ENCODE measurements at regions not wholly inside any gene's neighbourhood (a gene's known extent, or its start where the extent isn't known, plus 50 kb on each side); places are given as distances from the start of the nearest gene placed in this dataset.

DNA sequence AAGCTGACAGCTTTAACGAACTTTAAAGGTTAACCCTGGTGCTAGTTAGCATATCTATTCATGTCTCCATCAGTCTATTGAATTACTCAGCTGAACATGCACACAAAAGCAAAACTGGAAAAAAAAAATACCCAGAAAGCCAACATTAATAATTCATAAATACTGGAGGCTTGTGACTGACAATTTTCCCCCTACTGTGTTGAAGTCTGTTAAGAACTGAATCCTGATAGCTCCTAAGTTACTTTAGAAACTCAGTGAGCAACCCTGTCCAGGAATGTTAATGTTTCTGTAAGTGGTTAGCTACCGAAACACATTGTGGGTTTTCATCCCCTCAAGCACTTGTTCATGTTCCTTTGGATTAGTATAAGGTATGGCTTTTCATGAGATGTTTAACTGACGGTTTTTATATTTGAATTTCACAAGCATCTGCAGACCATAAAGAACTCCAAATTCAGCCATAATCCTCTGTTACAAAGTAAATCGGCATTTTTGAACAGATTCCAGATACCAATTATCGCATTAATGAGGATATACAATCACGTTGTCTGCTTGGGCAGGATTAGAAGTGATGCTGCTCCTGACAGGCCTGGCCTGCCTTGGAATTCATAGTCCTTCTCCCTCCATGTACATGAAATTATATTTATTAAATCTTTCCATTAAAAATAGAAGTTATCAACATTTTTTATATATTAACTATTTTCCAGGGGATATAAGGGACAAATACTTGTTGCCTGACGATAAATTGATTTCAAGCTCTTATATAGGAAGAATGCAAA lies 331.2 kb downstream of the TLE4 start:
- Histone ChIP-seq H3K36me3 (ENCODE audit: control insufficient read depth, low read length) (no peaks in the 10 kb centered on the region), H4K20me1 (ENCODE audit: control insufficient read depth, insufficient read depth, low read depth, low read length) (no peaks in the 10 kb centered on the region), H3K9me2 (replicated peaks; ENCODE audit: control insufficient read depth, low read length) (no peaks in the 10 kb centered on the region), H3K27me3 (ENCODE audit: control insufficient read depth, low read length) (no peaks in the 10 kb centered on the region), H3K4me3 (ENCODE audit: low read length) (no peak overlapping the region), H3K79me2 (ENCODE audit: control insufficient read depth, low read length) (no peaks in the 10 kb centered on the region), H3F3A (ENCODE audit: control insufficient read depth, insufficient read depth) (no peaks in the 10 kb centered on the region), H3K9me3 (ENCODE audit: control insufficient read depth, insufficient read depth, low read length) (no peaks in the 10 kb centered on the region), H3K4me1 (ENCODE audit: control insufficient read depth, low read length) (no peaks in the 10 kb centered on the region), H3K4me2 (ENCODE audit: low read length) (no peak overlapping the region), H3K27ac (ENCODE audit: low read depth, low read length) (no peak overlapping the region)
- no peak for TF ChIP-seq EZH2phosphoT487 (IDR thresholded peaks at IDR 0.05; ENCODE audit: borderline replicate concordance, low read length)

DNA sequence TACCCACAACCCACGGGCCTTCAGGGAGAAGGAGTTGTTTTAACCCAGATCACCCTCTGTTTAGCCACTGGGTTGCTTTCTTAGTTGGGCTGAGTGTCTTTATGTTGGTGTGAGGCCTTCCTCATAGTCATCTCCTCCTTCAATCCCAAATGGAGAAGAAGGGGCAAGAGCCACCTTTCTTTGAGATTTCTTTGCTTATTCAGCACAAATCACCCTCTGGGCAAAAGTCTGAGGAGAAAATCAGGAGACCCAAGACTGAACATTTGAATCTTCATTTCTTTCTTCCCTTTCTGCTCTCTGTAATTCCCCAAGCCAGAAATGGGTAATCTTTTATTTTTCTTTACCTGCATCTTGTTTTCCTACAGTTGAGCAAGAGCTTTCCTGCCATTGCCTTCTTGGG lies 329.0 kb downstream of the TLE4 start:
- H3K27me3 ChIP-seq (ENCODE audit: control insufficient read depth, low read length), result no peaks in the 10 kb centered on the region
- H3K9me3 ChIP-seq (ENCODE audit: control insufficient read depth, insufficient read depth, low read length), result no peaks in the 10 kb centered on the region
- H4K20me1 ChIP-seq (ENCODE audit: control insufficient read depth, insufficient read depth, low read depth, low read length), result no peaks in the 10 kb centered on the region
- TF ChIP-seq EZH2phosphoT487 (IDR thresholded peaks at IDR 0.05; ENCODE audit: borderline replicate concordance, low read length), result no peak
- no peak for TF ChIP-seq CTCF (IDR thresholded peaks at IDR 0.05; ENCODE audit: low read depth, low read length, poor library complexity, severe bottlenecking)
- H3K4me2 ChIP-seq (ENCODE audit: low read length), result no peak overlapping the region
- no peak overlapping the region for H3K27ac ChIP-seq (ENCODE audit: low read depth, low read length)
- no peaks in the 10 kb centered on the region for H3K79me2 ChIP-seq (ENCODE audit: control insufficient read depth, low read length)
- no peaks in the 10 kb centered on the region for H3K4me1 ChIP-seq (ENCODE audit: control insufficient read depth, low read length)
- no peak overlapping the region for H3K4me3 ChIP-seq (ENCODE audit: low read length)
- no peaks in the 10 kb centered on the region for H3F3A ChIP-seq (ENCODE audit: control insufficient read depth, insufficient read depth)
- no peaks in the 10 kb centered on the region for H3K36me3 ChIP-seq (ENCODE audit: control insufficient read depth, low read length)
- no peaks in the 10 kb centered on the region for H3K9me2 ChIP-seq (replicated peaks; ENCODE audit: control insufficient read depth, low read length)

DNA sequence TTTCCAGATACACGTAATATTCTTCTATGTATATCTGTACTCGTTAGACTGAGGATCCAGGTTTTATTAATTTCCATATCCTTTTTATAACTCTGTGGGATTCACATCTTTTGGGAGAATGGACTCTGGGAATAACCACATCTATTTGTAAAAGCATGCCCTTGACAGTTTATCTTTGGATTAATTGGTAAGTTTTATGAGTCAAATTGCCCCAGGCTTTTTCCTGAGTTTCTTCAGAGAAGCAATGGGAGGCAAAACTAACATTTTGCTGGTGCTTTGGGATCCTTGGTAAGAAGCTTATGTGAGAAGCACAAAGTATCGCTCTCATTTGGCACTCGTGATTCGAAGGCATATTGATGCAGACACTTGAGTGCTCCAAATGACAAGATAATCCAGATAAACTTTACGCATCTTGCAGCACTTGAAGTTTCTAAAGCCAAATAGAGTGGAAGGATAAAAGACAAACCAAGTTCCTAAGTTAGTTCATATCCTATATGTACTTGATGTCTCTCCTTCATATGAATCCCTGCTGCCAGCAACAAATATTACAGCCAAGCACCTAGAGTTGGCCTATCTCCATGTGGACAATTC lies 324.7 kb downstream of the TLE4 start:
- no peaks in the 10 kb centered on the region for H4K20me1 ChIP-seq (ENCODE audit: control insufficient read depth, insufficient read depth, low read depth, low read length)
- no peaks in the 10 kb centered on the region for H3K9me3 ChIP-seq (ENCODE audit: control insufficient read depth, insufficient read depth, low read length)
- H3K79me2 ChIP-seq (ENCODE audit: control insufficient read depth, low read length), result no peaks in the 10 kb centered on the region
- no peaks in the 10 kb centered on the region for H3K4me1 ChIP-seq (ENCODE audit: control insufficient read depth, low read length)
- no peak for TF ChIP-seq EZH2phosphoT487 (IDR thresholded peaks at IDR 0.05; ENCODE audit: borderline replicate concordance, low read length)
- TF ChIP-seq CTCF (IDR thresholded peaks at IDR 0.05; ENCODE audit: low read depth, low read length, poor library complexity, severe bottlenecking), result no peak
- H3K27me3 ChIP-seq (ENCODE audit: control insufficient read depth, low read length), result no peaks in the 10 kb centered on the region
- no peak overlapping the region for H3K4me3 ChIP-seq (ENCODE audit: low read length)
- H3F3A ChIP-seq (ENCODE audit: control insufficient read depth, insufficient read depth), result no peaks in the 10 kb centered on the region
- H3K4me2 ChIP-seq (ENCODE audit: low read length), result no peak overlapping the region
- H3K9me2 ChIP-seq (replicated peaks; ENCODE audit: control insufficient read depth, low read length), result no peaks in the 10 kb centered on the region
- H3K36me3 ChIP-seq (ENCODE audit: control insufficient read depth, low read length), result no peaks in the 10 kb centered on the region
- H3K27ac ChIP-seq (ENCODE audit: low read depth, low read length), result no peak overlapping the region

DNA sequence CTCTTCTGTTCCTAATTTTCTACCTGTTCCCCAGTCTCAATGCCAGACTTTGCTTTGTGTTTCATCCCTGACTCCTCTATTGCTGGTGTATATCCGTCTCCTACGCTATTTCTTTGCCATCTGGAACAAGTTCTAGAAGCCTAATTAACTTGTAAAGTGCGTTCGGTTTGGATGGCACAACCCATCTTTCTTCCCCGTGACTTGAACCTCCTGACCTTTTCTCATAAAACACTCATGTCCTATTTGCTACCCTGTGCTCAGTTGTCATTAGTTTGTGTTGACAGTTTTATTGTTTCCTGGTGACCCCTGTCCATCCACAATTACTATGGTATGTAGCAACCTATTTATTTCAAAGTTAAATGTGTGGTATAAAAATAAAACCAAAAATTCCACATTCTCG lies 323.5 kb downstream of the TLE4 start:
- H3K4me2 ChIP-seq (ENCODE audit: low read length), result no peak overlapping the region
- TF ChIP-seq CTCF (IDR thresholded peaks at IDR 0.05; ENCODE audit: low read depth, low read length, poor library complexity, severe bottlenecking), result no peak
- no peak for TF ChIP-seq EZH2phosphoT487 (IDR thresholded peaks at IDR 0.05; ENCODE audit: borderline replicate concordance, low read length)

More for the DNA sequence above, 323.5 kb downstream of the TLE4 start:
- Histone ChIP-seq H3F3A (ENCODE audit: control insufficient read depth, insufficient read depth) (no peaks in the 10 kb centered on the region), H3K4me3 (ENCODE audit: low read length) (no peak overlapping the region), H3K27ac (ENCODE audit: low read depth, low read length) (no peak overlapping the region), H4K20me1 (ENCODE audit: control insufficient read depth, insufficient read depth, low read depth, low read length) (no peaks in the 10 kb centered on the region), H3K4me1 (ENCODE audit: control insufficient read depth, low read length) (no peaks in the 10 kb centered on the region), H3K27me3 (ENCODE audit: control insufficient read depth, low read length) (no peaks in the 10 kb centered on the region), H3K9me2 (replicated peaks; ENCODE audit: control insufficient read depth, low read length) (no peaks in the 10 kb centered on the region), H3K79me2 (ENCODE audit: control insufficient read depth, low read length) (no peaks in the 10 kb centered on the region), H3K9me3 (ENCODE audit: control insufficient read depth, insufficient read depth, low read length) (no peaks in the 10 kb centered on the region), H3K36me3 (ENCODE audit: control insufficient read depth, low read length) (no peaks in the 10 kb centered on the region)
